CD4-positive, CD25-positive, alpha-beta regulatory T cell (primary cell): ENCODE measurements at regions not wholly inside any gene's neighbourhood (a gene's known extent, or its start where the extent isn't known, plus 50 kb on each side); places are given as distances from the start of the nearest gene placed in this dataset.

Experiments used
- ATAC-seq, 2 donors: fragments of 150-1000 bp; cut with Tn5 transposase; one replicate each; pipeline ENCODE4 v1.10.0; 2021; ENCODE audit warnings: low read depth in 2 of 2, moderate number of reproducible peaks in 2 of 2, moderate library complexity in 1 of 2
- DNase-seq, 3 donors: peaks; one replicate each; pipeline versions ENCODE4 v3.0.0 to v3.0.0-alpha.2; 2012 to 2022; ENCODE audit warnings: mixed read lengths in 1 of 3
- H3K27ac ChIP-seq: one replicate; pipeline ENCODE4 v1.7.0; 2013; ENCODE audit warnings: mild to moderate bottlenecking, low read length; ENCODE audit not compliant: insufficient read depth, poor library complexity, severe bottlenecking
- H3K27me3 ChIP-seq: one replicate; pipeline ENCODE4 v1.7.0; 2013; ENCODE audit warnings: low read length; ENCODE audit not compliant: control insufficient read depth, insufficient read depth
- H3K36me3 ChIP-seq: one replicate; pipeline ENCODE4 v1.7.0; 2013; ENCODE audit warnings: mild to moderate bottlenecking, low read length, moderate library complexity; ENCODE audit not compliant: control insufficient read depth, insufficient read depth
- H3K4me1 ChIP-seq: 2 replicates; pipeline ENCODE4 v1.7.0; 2013; ENCODE audit warnings: mild to moderate bottlenecking, low read length; ENCODE audit not compliant: insufficient read depth, control insufficient read depth, poor library complexity, severe bottlenecking
- H3K4me3 ChIP-seq: one replicate; pipeline ENCODE4 v1.7.0; 2013; ENCODE audit warnings: low read depth, mild to moderate bottlenecking, low read length, moderate library complexity
- H3K9me3 ChIP-seq, 2 experiments: 1 replicate in 1 of 2; 2 replicates in 1 of 2; pipeline ENCODE4 v1.7.0; 2013; ENCODE audit warnings: low read length in 2 of 2, mild to moderate bottlenecking in 1 of 2, moderate library complexity in 1 of 2; ENCODE audit not compliant: control insufficient read depth in 2 of 2
- H3K27ac Mint-ChIP-seq, 3 donors: one replicate each; pipeline ENCODE4 v1.8.0; 2020 to 2022; ENCODE audit warnings: mild to moderate bottlenecking in 3 of 3, mixed read lengths in 3 of 3, moderate library complexity in 2 of 3
- H3K27me3 Mint-ChIP-seq: one replicate; pipeline ENCODE4 v1.8.0; 2022; ENCODE audit warnings: mild to moderate bottlenecking, mixed read lengths
- H3K36me3 Mint-ChIP-seq: one replicate; pipeline ENCODE4 v1.8.0; 2020; ENCODE audit warnings: mixed read lengths
- H3K4me1 Mint-ChIP-seq, 4 donors: one replicate each; pipeline ENCODE4 v1.8.0; 2020 to 2022; ENCODE audit warnings: mixed read lengths in 4 of 4, mild to moderate bottlenecking in 1 of 4
- H3K4me3 Mint-ChIP-seq, 4 donors: one replicate each; pipeline ENCODE4 v1.8.0; 2020 to 2022; ENCODE audit warnings: mild to moderate bottlenecking in 4 of 4, mixed read lengths in 4 of 4, moderate library complexity in 3 of 4
- H3K9me3 Mint-ChIP-seq, 7 donors: one replicate each; pipeline ENCODE4 v1.8.0; 2020 to 2022; ENCODE audit warnings: mixed read lengths in 7 of 7, mild to moderate bottlenecking in 3 of 7, moderate library complexity in 2 of 7

- Mint-ChIP-seq H3K4me3 (no peak overlapping the region), H3K4me1 (no peaks in the 10 kb centered on the region), H3K36me3 (no peaks in the 10 kb centered on the region), H3K27me3 (no peaks in the 10 kb centered on the region), H3K27ac (no peak overlapping the region), H3K9me3 (peaks cover 0 to 2% (median 0%) of the 10 kb centered on the region in 7 donors)
- no peak for DNase-seq
- no peaks in the 10 kb centered on the region for H3K36me3 ChIP-seq
- ATAC-seq, result no peak
- no peak overlapping the region for H3K27ac ChIP-seq
- H3K4me3 ChIP-seq, result no peak overlapping the region
- no peaks in the 10 kb centered on the region for H3K9me3 ChIP-seq
- no peaks in the 10 kb centered on the region for H3K27me3 ChIP-seq
- no peaks in the 10 kb centered on the region for H3K4me1 ChIP-seq
Observed at GRCh38 chr10:90588222-90588621, 269.6 kb downstream of the HTR7 start.

GRCh38 chr10:90589825-90590224 lies 268.0 kb downstream of the HTR7 start:
- no peaks in the 10 kb centered on the region for H3K27me3 Mint-ChIP-seq
- no peaks in the 10 kb centered on the region for H3K36me3 Mint-ChIP-seq
- no peak overlapping the region for H3K4me3 ChIP-seq
- ATAC-seq (no peak), DNase-seq (no peak)
- peaks cover 0 to 2% (median 0%) of the 10 kb centered on the region in 7 donors for H3K9me3 Mint-ChIP-seq
- H3K9me3 ChIP-seq, result no peaks in the 10 kb centered on the region
- H3K36me3 ChIP-seq, result no peaks in the 10 kb centered on the region
- no peaks in the 10 kb centered on the region for H3K4me1 ChIP-seq
- H3K27ac ChIP-seq, result no peak overlapping the region
- no peak overlapping the region for H3K4me3 Mint-ChIP-seq
- H3K27ac Mint-ChIP-seq, result no peak overlapping the region
- no peaks in the 10 kb centered on the region for H3K27me3 ChIP-seq
- no peaks in the 10 kb centered on the region for H3K4me1 Mint-ChIP-seq

- H3K36me3 ChIP-seq, result no peaks in the 10 kb centered on the region
- ATAC-seq, result no peak
- no peak overlapping the region for H3K27ac Mint-ChIP-seq
Observed at GRCh38 chr10:90591629-90592028, 266.2 kb downstream of the HTR7 start.

GRCh38 chr10:90592638-90593302 lies 265.1 kb downstream of the HTR7 start:
- peaks cover 0 to 4% (median 0%) of the 10 kb centered on the region in 7 donors for H3K9me3 Mint-ChIP-seq
- H3K27me3 ChIP-seq, result no peaks in the 10 kb centered on the region
- H3K9me3 ChIP-seq, result no peaks in the 10 kb centered on the region
- H3K27me3 Mint-ChIP-seq, result peaks cover 5% of the 10 kb centered on the region
- no peak overlapping the region for H3K4me3 ChIP-seq
- no peaks in the 10 kb centered on the region for H3K36me3 ChIP-seq
- H3K4me3 Mint-ChIP-seq, result no peak overlapping the region
- no peaks in the 10 kb centered on the region for H3K4me1 ChIP-seq
- H3K27ac Mint-ChIP-seq, result no peak overlapping the region
- DNase-seq (no peak), ATAC-seq (no peak)
- no peak overlapping the region for H3K27ac ChIP-seq
- no peaks in the 10 kb centered on the region for H3K36me3 Mint-ChIP-seq
- no peaks in the 10 kb centered on the region for H3K4me1 Mint-ChIP-seq

More at GRCh38 chr10:90591629-90592028, 266.2 kb downstream of the HTR7 start:
- Mint-ChIP-seq H3K9me3 (peaks cover 0 to 2% (median 0%) of the 10 kb centered on the region in 7 donors), H3K4me3 (no peak overlapping the region), H3K4me1 (no peaks in the 10 kb centered on the region), H3K27me3 (peaks cover 3% of the 10 kb centered on the region), H3K36me3 (no peaks in the 10 kb centered on the region)
- Histone ChIP-seq H3K27me3 (no peaks in the 10 kb centered on the region), H3K27ac (no peak overlapping the region), H3K9me3 (no peaks in the 10 kb centered on the region), H3K4me1 (no peaks in the 10 kb centered on the region), H3K4me3 (no peak overlapping the region)
- DNase-seq, result no peak

- H3K27me3 ChIP-seq, result no peaks in the 10 kb centered on the region
- H3K27ac Mint-ChIP-seq, result no peak overlapping the region
- no peak for DNase-seq
Observed at GRCh38 chr10:90598513-90598912, 259.3 kb downstream of the HTR7 start.

GRCh38 chr10:90602862-90603610 lies 254.8 kb downstream of the HTR7 start:
- H3K4me1 Mint-ChIP-seq, result no peaks in the 10 kb centered on the region
- no peak overlapping the region for H3K27ac Mint-ChIP-seq
- no peak overlapping the region for H3K4me3 ChIP-seq

More at GRCh38 chr10:90598513-90598912, 259.3 kb downstream of the HTR7 start:
- H3K9me3 Mint-ChIP-seq, result peaks cover 0 to 6% (median 3%) of the 10 kb centered on the region in 7 donors
- no peaks in the 10 kb centered on the region for H3K36me3 ChIP-seq
- no peaks in the 10 kb centered on the region for H3K9me3 ChIP-seq
- no peak overlapping the region for H3K27ac ChIP-seq
- no peak overlapping the region for H3K4me3 ChIP-seq
- H3K27me3 Mint-ChIP-seq, result peaks cover 5% of the 10 kb centered on the region
- H3K36me3 Mint-ChIP-seq, result no peaks in the 10 kb centered on the region
- no peak for ATAC-seq
- H3K4me1 Mint-ChIP-seq, result no peaks in the 10 kb centered on the region
- no peaks in the 10 kb centered on the region for H3K4me1 ChIP-seq
- no peak overlapping the region for H3K4me3 Mint-ChIP-seq

GRCh38 chr10:90604636-90605035 lies 253.2 kb downstream of the HTR7 start:
- H3K36me3 Mint-ChIP-seq, result no peaks in the 10 kb centered on the region
- H3K27ac Mint-ChIP-seq, result no peak overlapping the region
- Histone ChIP-seq H3K36me3 (no peaks in the 10 kb centered on the region), H3K4me3 (no peak overlapping the region), H3K27ac (no peak overlapping the region), H3K9me3 (no peaks in the 10 kb centered on the region), H3K4me1 (no peaks in the 10 kb centered on the region), H3K27me3 (no peaks in the 10 kb centered on the region)
- DNase-seq (no peak), ATAC-seq (no peak)
- peaks cover 0 to 8% (median 4%) of the 10 kb centered on the region in 7 donors for H3K9me3 Mint-ChIP-seq
- no peaks in the 10 kb centered on the region for H3K4me1 Mint-ChIP-seq
- H3K27me3 Mint-ChIP-seq, result no peaks in the 10 kb centered on the region
- no peak overlapping the region for H3K4me3 Mint-ChIP-seq

More at GRCh38 chr10:90602862-90603610, 254.8 kb downstream of the HTR7 start:
- Histone ChIP-seq H3K27me3 (no peaks in the 10 kb centered on the region), H3K36me3 (no peaks in the 10 kb centered on the region), H3K4me1 (no peaks in the 10 kb centered on the region), H3K27ac (no peak overlapping the region), H3K9me3 (no peaks in the 10 kb centered on the region)
- Mint-ChIP-seq H3K27me3 (no peaks in the 10 kb centered on the region), H3K9me3 (peaks cover 0 to 8% (median 4%) of the 10 kb centered on the region in 7 donors), H3K36me3 (no peaks in the 10 kb centered on the region), H3K4me3 (no peak overlapping the region)
- ATAC-seq (no peak), DNase-seq (no peak)
